ENCODE measurements at regions not wholly inside any gene's neighbourhood (a gene's known extent, or its start where the extent isn't known, plus 50 kb on each side); places are given as distances from the start of the nearest gene placed in this dataset.

DNA sequence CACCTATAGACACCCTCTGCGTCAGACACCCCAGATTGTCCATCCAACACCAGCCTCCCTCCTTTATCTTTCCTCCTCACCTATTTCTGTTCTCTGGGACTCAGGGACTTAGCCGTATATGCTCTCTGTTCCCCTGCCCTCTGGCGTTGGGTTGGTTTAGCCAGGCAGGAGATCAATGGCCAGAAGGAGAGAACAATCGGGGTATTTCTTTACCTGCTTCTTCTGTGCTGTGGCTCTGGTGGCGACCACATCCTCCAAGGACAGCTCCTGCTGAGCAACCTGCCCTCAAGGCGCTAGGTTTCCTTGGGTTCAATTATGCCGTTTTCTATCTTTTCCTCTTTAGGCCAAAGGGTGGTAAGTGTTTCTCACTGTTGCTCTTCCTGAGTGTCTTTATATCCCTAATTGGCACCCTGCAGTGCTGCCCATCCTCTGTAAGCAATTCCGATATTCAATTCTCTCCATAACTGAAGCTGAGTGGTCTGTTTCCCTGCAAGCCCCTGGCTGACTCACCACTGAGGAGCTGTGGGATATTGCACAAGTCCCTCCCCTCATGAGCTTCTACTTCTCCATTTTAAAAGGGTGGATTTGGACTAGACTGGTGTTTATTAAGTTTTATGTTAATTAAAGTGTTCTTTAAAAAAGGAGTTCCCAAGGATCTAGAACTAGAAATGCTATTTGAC, 63.7 kb upstream of the TMTC4 start:
- H3K4me2 ChIP-seq (ENCODE audit: insufficient read depth in 1 of 2, low read depth in 2 of 2, low read length in 2 of 2) = no peak overlapping the region
- H3K4me3 ChIP-seq (ENCODE audit: extremely low read depth in 1 of 4, insufficient read depth in 2 of 4, low read depth in 3 of 4, low read length in 4 of 4) = no peak overlapping the region
- no peak overlapping the region for H3K14ac ChIP-seq (ENCODE audit: insufficient read length)
- H4K20me1 ChIP-seq (replicated peaks in 1 of 2; ENCODE audit: control insufficient read depth in 1 of 2, insufficient read depth in 2 of 2, low read length in 2 of 2) = no peaks in the 10 kb centered on the region
- 88% methylated on average over 8 of the region's 8 CpGs; no CpG with 5 or more reads in 1 of the 2 experiments for WGBS, 2 experiments (ENCODE audit: extremely low coverage in 1 of 2, insufficient coverage in 1 of 2, insufficient read length in 1 of 2, insufficient replicate concordance in 2 of 2, low coverage in 1 of 2, low lambda C conversion rate in 2 of 2, missing lambda C conversion rate in 1 of 2)
- no peak overlapping the region for H3K4ac ChIP-seq (replicated peaks; ENCODE audit: insufficient read length, low read depth, low read length)
- FAIRE-seq = no peak
- H3K9me3 ChIP-seq (ENCODE audit: insufficient read depth in 2 of 2, low read depth in 1 of 2, low read length in 1 of 2) = no peaks in the 10 kb centered on the region
- no peaks in the 10 kb centered on the region for H3K4me1 ChIP-seq (replicated peaks in 1 of 4; ENCODE audit: control insufficient read depth in 3 of 4, insufficient read depth in 4 of 4, low read length in 3 of 4)
- H3K79me2 ChIP-seq (ENCODE audit: control insufficient read depth in 1 of 2, insufficient read depth in 2 of 2, low read length in 2 of 2) = no peaks in the 10 kb centered on the region
- CTCF ChIA-PET (ENCODE audit: partially characterized antibody) = interaction anchor here (1.0 to 9.1 kb wide), 4 partner anchors 14 to 355 kb away, joined by 3 to 61 read pairs (median 6); no protein-coding TSS in a partner anchor
- no peak overlapping the region for H4K91ac ChIP-seq (replicated peaks; ENCODE audit: insufficient read length, low read length)
- no peak overlapping the region for H2BK15ac ChIP-seq (ENCODE audit: low read length)
- no peak overlapping the region for H3K56ac ChIP-seq (replicated peaks; ENCODE audit: insufficient read length, low read depth, low read length)
- H3K79me1 ChIP-seq (ENCODE audit: low read depth, low read length) = no peaks in the 10 kb centered on the region
- no peaks in the 10 kb centered on the region for H3K23me2 ChIP-seq (ENCODE audit: low read depth, low read length)
- H2BK5ac ChIP-seq (ENCODE audit: low read depth, low read length) = no peak overlapping the region
- no peak overlapping the region for H2AFZ ChIP-seq (ENCODE audit: low read length)
- H2BK120ac ChIP-seq (replicated peaks; ENCODE audit: low read depth, low read length) = no peak overlapping the region
- H2AK5ac ChIP-seq (ENCODE audit: low read depth, low read length) = no peak overlapping the region
- no peak overlapping the region for H3K23ac ChIP-seq (ENCODE audit: insufficient read length)
- 0 out of 2 replicates have a peak overlapping the region, but pooled peaks have one; percentile 24 for H2BK20ac ChIP-seq (ENCODE audit: low read length)
- no peak overlapping the region for H3K9ac ChIP-seq (replicated peaks in 1 of 4; ENCODE audit: extremely low read depth in 1 of 4, low read depth in 3 of 4, low read length in 3 of 4)
- H3K18ac ChIP-seq (ENCODE audit: extremely low read depth, low read length) = no peak overlapping the region
- DNase-seq (ENCODE audit: low read depth in 1 of 2, low spot score in 2 of 2) = peak in 1 of 2 experiments; percentile 10
- H4K5ac ChIP-seq (ENCODE audit: insufficient read length, low read depth, low read length) = no peak overlapping the region
- H3K27me3 ChIP-seq (replicated peaks in 1 of 4; ENCODE audit: control insufficient read depth in 3 of 4, extremely low read depth in 1 of 4, insufficient read depth in 3 of 4, low read length in 3 of 4) = no peaks in the 10 kb centered on the region
- H3K36me3 ChIP-seq (ENCODE audit: control insufficient read depth in 2 of 4, insufficient read depth in 4 of 4, low read length in 3 of 4) = no peaks in the 10 kb centered on the region
- POLR2A ChIA-PET (ENCODE audit: partially characterized antibody) = no interaction called here
- H4K8ac ChIP-seq (ENCODE audit: extremely low read depth, insufficient read depth, low read length) = no peak overlapping the region
- no peak overlapping the region for H3K27ac ChIP-seq (ENCODE audit: low read depth, low read length)
- H2BK12ac ChIP-seq (ENCODE audit: low read depth, low read length) = no peak overlapping the region
- TF ChIP-seq GABPA (IDR thresholded peaks at IDR 0.05; ENCODE audit: borderline replicate concordance, insufficient read depth, low read length) = no peak
- TF ChIP-seq RAD21 (IDR thresholded peaks at IDR 0.05 in 1 of 2, conservative IDR thresholded peaks at IDR 0.05 in 1 of 2; ENCODE audit: low read depth in 2 of 2, low read length in 2 of 2) = no peak
- TF ChIP-seq CBX8 (IDR thresholded peaks at IDR 0.05; ENCODE audit: borderline replicate concordance, low read depth, low read length) = no peak
- TF ChIP-seq, protein P1, sequence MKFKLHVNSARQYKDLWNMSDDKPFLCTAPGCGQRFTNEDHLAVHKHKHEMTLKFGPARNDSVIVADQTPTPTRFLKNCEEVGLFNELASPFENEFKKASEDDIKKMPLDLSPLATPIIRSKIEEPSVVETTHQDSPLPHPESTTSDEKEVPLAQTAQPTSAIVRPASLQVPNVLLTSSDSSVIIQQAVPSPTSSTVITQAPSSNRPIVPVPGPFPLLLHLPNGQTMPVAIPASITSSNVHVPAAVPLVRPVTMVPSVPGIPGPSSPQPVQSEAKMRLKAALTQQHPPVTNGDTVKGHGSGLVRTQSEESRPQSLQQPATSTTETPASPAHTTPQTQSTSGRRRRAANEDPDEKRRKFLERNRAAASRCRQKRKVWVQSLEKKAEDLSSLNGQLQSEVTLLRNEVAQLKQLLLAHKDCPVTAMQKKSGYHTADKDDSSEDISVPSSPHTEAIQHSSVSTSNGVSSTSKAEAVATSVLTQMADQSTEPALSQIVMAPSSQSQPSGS (IDR thresholded peaks at IDR 0.05; ENCODE audit: low read length) = no peak
- TF ChIP-seq NANOG (IDR thresholded peaks at IDR 0.05; ENCODE audit: insufficient read depth, low read depth, low read length, poor library complexity, severe bottlenecking) = no peak
- TF ChIP-seq CEBPB (IDR thresholded peaks at IDR 0.05; ENCODE audit: low read depth, low read length) = no peak
- TF ChIP-seq POU5F1 (IDR thresholded peaks at IDR 0.05; ENCODE audit: low read depth, low read length) = no peak
- TF ChIP-seq KDM1A (IDR thresholded peaks at IDR 0.05; ENCODE audit: borderline replicate concordance, low read length) = no peak
- TF ChIP-seq TEAD4 (IDR thresholded peaks at IDR 0.05; ENCODE audit: low read depth, low read length) = no peak
- TF ChIP-seq, protein P2, sequence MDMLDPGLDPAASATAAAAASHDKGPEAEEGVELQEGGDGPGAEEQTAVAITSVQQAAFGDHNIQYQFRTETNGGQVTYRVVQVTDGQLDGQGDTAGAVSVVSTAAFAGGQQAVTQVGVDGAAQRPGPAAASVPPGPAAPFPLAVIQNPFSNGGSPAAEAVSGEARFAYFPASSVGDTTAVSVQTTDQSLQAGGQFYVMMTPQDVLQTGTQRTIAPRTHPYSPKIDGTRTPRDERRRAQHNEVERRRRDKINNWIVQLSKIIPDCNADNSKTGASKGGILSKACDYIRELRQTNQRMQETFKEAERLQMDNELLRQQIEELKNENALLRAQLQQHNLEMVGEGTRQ (IDR thresholded peaks at IDR 0.05; ENCODE audit: low read length) = no peak
